RWPE2 (cell line): ENCODE measurements at regions not wholly inside any gene's neighbourhood (a gene's known extent, or its start where the extent isn't known, plus 50 kb on each side); places are given as distances from the start of the nearest gene placed in this dataset.
"Not testable (repeated sequence)": the region's sequence is repeated elsewhere in the genome, so short reads cannot be mapped to it uniquely, and the experiment has no call there.

Experiments used
- ATAC-seq: fragments of 200-7000 bp; cut with Tn5 transposase; 3 replicates; pipeline ENCODE4 v1.9.1; 2021; ENCODE audit warnings: low read depth
- DNase-seq: peaks from one replicate; pipeline ENCODE4 v3.0.0-alpha.2; 2020; ENCODE audit warnings: low spot score
- H3K27ac ChIP-seq: fragments of 450-650 bp; 2 replicates; pipeline ENCODE4 v1.5.1; 2017; ENCODE audit warnings: mild to moderate bottlenecking; ENCODE audit not compliant: poor library complexity, severe bottlenecking
- H3K27me3 ChIP-seq: fragments of 250-450 bp; sonication (Bioruptor Pico); 2 replicates; pipeline ENCODE4 v1.5.1; 2021; ENCODE audit warnings: mild to moderate bottlenecking, moderate library complexity; ENCODE audit not compliant: insufficient read depth, poor library complexity, severe bottlenecking
- H3K36me3 ChIP-seq: fragments of 250-450 bp; sonication (Bioruptor Pico); 2 replicates; pipeline ENCODE4 v1.5.1; 2020; ENCODE audit warnings: low read depth, mild to moderate bottlenecking, moderate library complexity
- H3K4me1 ChIP-seq: fragments of 250-450 bp; sonication (Bioruptor Pico); 2 replicates; pipeline ENCODE4 v1.5.1; 2021; ENCODE audit warnings: mild to moderate bottlenecking, moderate library complexity; ENCODE audit not compliant: insufficient read depth, poor library complexity, severe bottlenecking
- H3K4me3 ChIP-seq: fragments of 250-450 bp; sonication (Bioruptor Pico); 2 replicates; pipeline ENCODE4 v1.5.1; 2021; ENCODE audit warnings: mild to moderate bottlenecking, moderate library complexity; ENCODE audit not compliant: severe bottlenecking
- H3K9me3 ChIP-seq: fragments of 250-450 bp; sonication (Bioruptor Pico); 2 replicates; pipeline ENCODE4 v1.5.1; 2021; ENCODE audit warnings: mild to moderate bottlenecking, moderate library complexity; ENCODE audit not compliant: severe bottlenecking
- CTCF ChIP-seq: fragments of 450-650 bp; IDR thresholded peaks from one replicate; pipeline ENCODE4 v1.5.1; 2017; ENCODE audit warnings: mild to moderate bottlenecking, moderate library complexity; ENCODE audit not compliant: poor library complexity, severe bottlenecking

GRCh38 chr14:105602243-105602750 lies 75.9 kb downstream of the TMEM121 start:
- no peaks in the 10 kb centered on the region for H3K4me1 ChIP-seq
- no peaks in the 10 kb centered on the region for H3K9me3 ChIP-seq
- DNase-seq, result no peak
- H3K36me3 ChIP-seq, result no peaks in the 10 kb centered on the region
- peak; percentile 2; the same call in 2 of the 3 replicates for ATAC-seq
- no peak overlapping the region for H3K4me3 ChIP-seq
- TF ChIP-seq CTCF, result no peak
- H3K27ac ChIP-seq, result no peak overlapping the region
- no peaks in the 10 kb centered on the region for H3K27me3 ChIP-seq

- Histone ChIP-seq H3K27ac (no peak overlapping the region), H3K4me3 (no peak overlapping the region), H3K4me1 (no peaks in the 10 kb centered on the region), H3K27me3 (no peaks in the 10 kb centered on the region), H3K36me3 (no peaks in the 10 kb centered on the region), H3K9me3 (no peaks in the 10 kb centered on the region)
- ATAC-seq (peak; percentile 4), DNase-seq (no peak)
- no peak for TF ChIP-seq CTCF
Observed at GRCh38 chr14:105602799-105603793, 76.7 kb downstream of the TMEM121 start.

GRCh38 chr14:105604531-105605463 lies 78.4 kb downstream of the TMEM121 start:
- not testable (repeated sequence) for ATAC-seq, H3K9me3 ChIP-seq, H3K4me3 ChIP-seq, H3K27me3 ChIP-seq, H3K36me3 ChIP-seq, H3K27ac ChIP-seq, H3K4me1 ChIP-seq
- DNase-seq, result peak; percentile 68

- DNase-seq, result peak; percentile 78
- no peaks in the 10 kb centered on the region for H3K27me3 ChIP-seq
- H3K27ac ChIP-seq, result no peak overlapping the region
- ATAC-seq, result no peak; the same call in 2 of the 3 replicates
- no peaks in the 10 kb centered on the region for H3K36me3 ChIP-seq
- no peaks in the 10 kb centered on the region for H3K9me3 ChIP-seq
- no peaks in the 10 kb centered on the region for H3K4me1 ChIP-seq
- TF ChIP-seq CTCF, result no peak
- H3K4me3 ChIP-seq, result no peak overlapping the region
Observed at GRCh38 chr14:105605464-105606304, 79.3 kb downstream of the TMEM121 start.

- peak; percentile 36 for DNase-seq
- H3K27ac ChIP-seq, H3K27me3 ChIP-seq, H3K4me3 ChIP-seq, H3K36me3 ChIP-seq, ATAC-seq, H3K9me3 ChIP-seq, H3K4me1 ChIP-seq: not testable (repeated sequence)
Observed at GRCh38 chr14:105606305-105606975, 80.1 kb downstream of the TMEM121 start.

GRCh38 chr14:105607025-105607424 lies 80.6 kb downstream of the TMEM121 start:
- not testable (repeated sequence) for H3K27ac ChIP-seq, H3K9me3 ChIP-seq, H3K27me3 ChIP-seq, H3K36me3 ChIP-seq, H3K4me1 ChIP-seq, H3K4me3 ChIP-seq, ATAC-seq
- DNase-seq, result peak; percentile 69

- ATAC-seq, H3K4me3 ChIP-seq, DNase-seq, H3K27ac ChIP-seq, H3K9me3 ChIP-seq, H3K36me3 ChIP-seq, H3K27me3 ChIP-seq, H3K4me1 ChIP-seq: not testable (repeated sequence)
Observed at GRCh38 chr14:105614987-105615386, 88.6 kb downstream of the TMEM121 start.
